OCI-LY3 (cell line): ENCODE measurements at regions not wholly inside any gene's neighbourhood (a gene's known extent, or its start where the extent isn't known, plus 50 kb on each side); places are given as distances from the start of the nearest gene placed in this dataset.
"Not testable (repeated sequence)": the region's sequence is repeated elsewhere in the genome, so short reads cannot be mapped to it uniquely, and the experiment has no call there.

Experiments used
- H2AFZ ChIP-seq: fragments of 200-600, 300-600 bp; shearing (Covaris generic); 2 replicates; pipeline ENCODE4 v1.6.0; 2014; ENCODE audit warnings: antibody characterized with exemption, low read depth, low read length
- H3K27ac ChIP-seq: fragments of 200-600, 300-600 bp; sonication (generic); 2 replicates; pipeline ENCODE4 v1.5.1; 2014; ENCODE audit warnings: mild to moderate bottlenecking, low read length, moderate library complexity, mixed read lengths
- H3K27me3 ChIP-seq: fragments of 200-600, 300-600 bp; sonication (generic); 2 replicates; pipeline ENCODE4 v1.6.1; 2014; ENCODE audit warnings: low read depth, low read length, mixed read lengths
- H3K36me3 ChIP-seq: fragments of 200-600, 300-600 bp; sonication (generic); replicated peaks from 2 replicates; pipeline ENCODE3; 2014; ENCODE audit warnings: low read depth, low read length, mixed read lengths
- H3K4me1 ChIP-seq: fragments of 300-600, 200-600 bp; sonication (generic); 2 replicates; pipeline ENCODE4 v1.6.1; 2014; ENCODE audit warnings: low read length, mixed read lengths
- H3K4me2 ChIP-seq: fragments of 200-600, 300-600 bp; sonication (generic); 2 replicates; pipeline ENCODE4 v1.6.1; 2014; ENCODE audit warnings: low read length, mixed read lengths
- H3K4me3 ChIP-seq: fragments of 300-600, 200-600 bp; sonication (generic); 2 replicates; pipeline ENCODE4 v1.5.1; 2014; ENCODE audit warnings: antibody characterized with exemption, mild to moderate bottlenecking, low read length, moderate library complexity
- H3K79me2 ChIP-seq: fragments of 300-600, 200-600 bp; shearing (Covaris generic); 2 replicates; pipeline ENCODE4 v1.6.1; 2014; ENCODE audit warnings: mild to moderate bottlenecking, low read length, mixed read lengths
- H3K9ac ChIP-seq: fragments of 300-600, 200-600 bp; shearing (Covaris generic); 2 replicates; pipeline ENCODE4 v1.6.0; 2014; ENCODE audit warnings: mild to moderate bottlenecking, low read length, moderate library complexity
- H3K9me3 ChIP-seq: fragments of 200-600, 300-600 bp; shearing (Covaris generic); 2 replicates; pipeline ENCODE4 v1.6.1; 2014; ENCODE audit warnings: low read length, mixed read lengths; ENCODE audit not compliant: insufficient read depth
- H4K20me1 ChIP-seq: fragments of 200-600, 300-600 bp; sonication (generic); 2 replicates; pipeline ENCODE4 v1.6.1; 2016; ENCODE audit warnings: low read length, mixed read lengths; ENCODE audit not compliant: insufficient read depth
- EZH2phosphoT487 ChIP-seq: fragments of 200-600 bp; shearing (Covaris generic); IDR thresholded peaks from 2 replicates; pipeline ENCODE4 v1.6.1; 2018; ENCODE audit warnings: antibody characterized with exemption, mixed run types, low read depth
- TF ChIP-seq, protein P1 (sequence below): fragments of 200-600, 300-600 bp; sonication (generic); IDR thresholded peaks from 2 replicates; pipeline ENCODE4 v1.5.1; 2014; ENCODE audit warnings: antibody characterized with exemption, low read length, low read depth

- Histone ChIP-seq H3K9me3 (no peaks in the 10 kb centered on the region), H3K4me1 (0 out of 2 replicates have a peak, but pooled peaks cover 3% of the 10 kb centered on the region), H3K27ac (no peak overlapping the region), H3K9ac (no peak overlapping the region), H4K20me1 (no peaks in the 10 kb centered on the region), H3K4me3 (no peak overlapping the region), H3K36me3 (no peaks in the 10 kb centered on the region), H2AFZ (no peak overlapping the region), H3K4me2 (no peak overlapping the region), H3K27me3 (no peaks in the 10 kb centered on the region), H3K79me2 (no peaks in the 10 kb centered on the region)
- no peak for TF ChIP-seq EZH2phosphoT487
- TF ChIP-seq, protein P1, sequence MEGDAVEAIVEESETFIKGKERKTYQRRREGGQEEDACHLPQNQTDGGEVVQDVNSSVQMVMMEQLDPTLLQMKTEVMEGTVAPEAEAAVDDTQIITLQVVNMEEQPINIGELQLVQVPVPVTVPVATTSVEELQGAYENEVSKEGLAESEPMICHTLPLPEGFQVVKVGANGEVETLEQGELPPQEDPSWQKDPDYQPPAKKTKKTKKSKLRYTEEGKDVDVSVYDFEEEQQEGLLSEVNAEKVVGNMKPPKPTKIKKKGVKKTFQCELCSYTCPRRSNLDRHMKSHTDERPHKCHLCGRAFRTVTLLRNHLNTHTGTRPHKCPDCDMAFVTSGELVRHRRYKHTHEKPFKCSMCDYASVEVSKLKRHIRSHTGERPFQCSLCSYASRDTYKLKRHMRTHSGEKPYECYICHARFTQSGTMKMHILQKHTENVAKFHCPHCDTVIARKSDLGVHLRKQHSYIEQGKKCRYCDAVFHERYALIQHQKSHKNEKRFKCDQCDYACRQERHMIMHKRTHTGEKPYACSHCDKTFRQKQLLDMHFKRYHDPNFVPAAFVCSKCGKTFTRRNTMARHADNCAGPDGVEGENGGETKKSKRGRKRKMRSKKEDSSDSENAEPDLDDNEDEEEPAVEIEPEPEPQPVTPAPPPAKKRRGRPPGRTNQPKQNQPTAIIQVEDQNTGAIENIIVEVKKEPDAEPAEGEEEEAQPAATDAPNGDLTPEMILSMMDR: no peak
Measured at GRCh38 chr12:86711731-86712130, 455.5 kb upstream of the MGAT4C start.

- Histone ChIP-seq H3K79me2 (no peaks in the 10 kb centered on the region), H3K4me1 (0 out of 2 replicates have a peak, but pooled peaks cover 3% of the 10 kb centered on the region), H3K27ac (no peak overlapping the region), H3K36me3 (no peaks in the 10 kb centered on the region), H3K27me3 (no peaks in the 10 kb centered on the region), H3K4me3 (no peak overlapping the region), H3K4me2 (no peak overlapping the region), H2AFZ (no peak overlapping the region), H3K9me3 (no peaks in the 10 kb centered on the region), H3K9ac (no peak overlapping the region), H4K20me1 (no peaks in the 10 kb centered on the region)
- TF ChIP-seq EZH2phosphoT487: no peak
- TF ChIP-seq, protein P1: no peak
Measured at GRCh38 chr12:86710109-86710508, 453.9 kb upstream of the MGAT4C start.

DNA sequence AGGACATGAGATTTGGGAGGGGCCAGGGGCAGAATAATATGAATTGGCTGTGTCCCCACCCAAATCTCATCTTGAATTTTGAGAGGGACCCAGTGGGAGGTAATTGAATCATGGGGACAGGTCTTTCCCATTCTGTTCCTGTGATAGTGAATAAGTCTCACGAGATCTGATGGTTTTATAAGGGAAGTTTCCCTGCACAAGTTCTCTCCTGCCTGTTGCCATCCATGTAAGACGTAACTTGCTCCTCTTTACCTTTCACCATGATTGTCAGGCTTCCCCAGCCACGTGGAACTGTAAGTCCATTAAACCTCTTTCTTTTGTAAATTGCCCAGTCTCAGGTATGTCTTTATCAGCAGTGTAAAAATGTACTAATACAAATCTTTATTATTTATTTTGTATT, 452.8 kb upstream of the MGAT4C start:
- not testable (repeated sequence) for H3K4me3 ChIP-seq, H3K27ac ChIP-seq, H2AFZ ChIP-seq, H3K4me1 ChIP-seq, H3K9ac ChIP-seq, H3K27me3 ChIP-seq, H3K4me2 ChIP-seq, H3K9me3 ChIP-seq, H3K79me2 ChIP-seq, H3K36me3 ChIP-seq, H4K20me1 ChIP-seq

DNA sequence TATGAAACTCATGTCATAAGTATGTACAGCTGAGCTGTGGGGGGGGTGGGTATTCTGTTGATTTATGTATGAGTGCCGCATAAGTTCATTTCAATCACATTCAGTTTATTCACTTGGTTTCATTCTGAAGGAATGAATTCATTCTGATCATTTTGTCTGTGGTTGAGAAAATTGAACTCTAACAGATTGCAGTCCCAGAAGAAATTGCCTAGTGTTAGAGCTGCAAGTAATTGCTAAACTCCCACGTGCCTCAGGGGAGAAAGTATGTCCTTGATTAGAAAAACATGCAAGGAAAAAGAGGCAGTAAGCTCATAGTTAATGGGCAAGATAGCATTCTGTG, 442.4 kb upstream of the MGAT4C start:
- H3K79me2 ChIP-seq: no peaks in the 10 kb centered on the region
- no peak overlapping the region for H3K4me2 ChIP-seq
- no peaks in the 10 kb centered on the region for H4K20me1 ChIP-seq
- no peak overlapping the region for H3K4me3 ChIP-seq
- H3K36me3 ChIP-seq: no peaks in the 10 kb centered on the region
- H3K27me3 ChIP-seq: no peaks in the 10 kb centered on the region
- no peak overlapping the region for H3K27ac ChIP-seq
- no peaks in the 10 kb centered on the region for H3K4me1 ChIP-seq
- no peak overlapping the region for H2AFZ ChIP-seq
- H3K9me3 ChIP-seq: no peaks in the 10 kb centered on the region
- no peak overlapping the region for H3K9ac ChIP-seq
- TF ChIP-seq EZH2phosphoT487: no peak
- TF ChIP-seq, protein P1: no peak
